Iris pigment epithelial cell (primary cell): ENCODE measurements at regions not wholly inside any gene's neighbourhood (a gene's known extent, or its start where the extent isn't known, plus 50 kb on each side); places are given as distances from the start of the nearest gene placed in this dataset.

Experiments used
- DNase-seq: peaks from one replicate; pipeline ENCODE4 v3.0.0-alpha.2; 2011; ENCODE audit warnings: low read depth

- no peak for DNase-seq
Measured at GRCh38 chr12:118704527-118705241, 276.7 kb upstream of the SRRM4 start.

GRCh38 chr12:118706437-118706836 lies 274.9 kb upstream of the SRRM4 start:
- DNase-seq, result no peak

GRCh38 chr12:118709946-118710345 lies 271.4 kb upstream of the SRRM4 start:
- no peak for DNase-seq

- DNase-seq, result no peak
Measured at GRCh38 chr12:118711185-118711584, 270.2 kb upstream of the SRRM4 start.

- DNase-seq, result no peak
Measured at GRCh38 chr12:118714051-118714460, 267.3 kb upstream of the SRRM4 start.

GRCh38 chr12:118714500-118714899 lies 266.8 kb upstream of the SRRM4 start:
- no peak for DNase-seq

- no peak for DNase-seq
Measured at GRCh38 chr12:118715647-118716046, 265.7 kb upstream of the SRRM4 start.

GRCh38 chr12:118727196-118727978 lies 254.0 kb upstream of the SRRM4 start:
- DNase-seq, result no peak

GRCh38 chr12:118727979-118728366 lies 253.4 kb upstream of the SRRM4 start:
- no peak for DNase-seq

GRCh38 chr12:118734266-118734665 lies 247.1 kb upstream of the SRRM4 start:
- DNase-seq, result no peak

- DNase-seq, result no peak
Measured at GRCh38 chr12:118737985-118738540, 243.3 kb upstream of the SRRM4 start.

- DNase-seq, result no peak
Measured at GRCh38 chr12:118741194-118741593, 240.1 kb upstream of the SRRM4 start.

GRCh38 chr12:118742431-118742830 lies 238.9 kb upstream of the SRRM4 start:
- no peak for DNase-seq

- no peak for DNase-seq
Measured at GRCh38 chr12:118743896-118744700, 237.2 kb upstream of the SRRM4 start.

GRCh38 chr12:118746176-118746575 lies 235.2 kb upstream of the SRRM4 start:
- DNase-seq, result no peak

- DNase-seq, result no peak
Measured at GRCh38 chr12:118746960-118747359, 234.4 kb upstream of the SRRM4 start.

GRCh38 chr12:118747771-118748170 lies 233.6 kb upstream of the SRRM4 start:
- no peak for DNase-seq

GRCh38 chr12:118748478-118749380 lies 232.6 kb upstream of the SRRM4 start:
- no peak for DNase-seq

- DNase-seq, result no peak
Measured at GRCh38 chr12:118749646-118750045, 231.7 kb upstream of the SRRM4 start.

- DNase-seq, result no peak
Measured at GRCh38 chr12:118750666-118751065, 230.7 kb upstream of the SRRM4 start.

- DNase-seq, result no peak
Measured at GRCh38 chr12:118751355-118751754, 230.0 kb upstream of the SRRM4 start.
